ENCODE measurements at regions not wholly inside any gene's neighbourhood (a gene's known extent, or its start where the extent isn't known, plus 50 kb on each side); places are given as distances from the start of the nearest gene placed in this dataset.

DNA sequence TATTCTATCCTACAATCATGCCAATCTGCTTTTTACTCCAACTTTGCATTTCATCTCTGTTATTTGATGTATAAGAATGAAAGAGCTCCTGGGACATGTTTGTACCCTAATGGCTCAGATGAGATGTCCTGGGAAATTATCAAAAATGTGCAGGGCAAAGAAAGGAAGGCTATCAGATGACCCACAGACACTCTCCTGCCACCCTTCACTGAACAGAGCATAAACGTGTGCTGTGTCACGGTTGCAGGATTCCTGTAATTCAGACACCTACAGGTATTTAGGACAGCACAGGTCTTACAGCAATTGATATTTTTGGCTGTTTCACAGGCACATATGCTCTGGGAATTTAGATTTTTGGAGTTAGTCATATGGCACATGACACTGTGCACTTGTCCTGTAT, 149.2 kb upstream of the GAS1 start:
- H4K20me1 ChIP-seq (ENCODE audit: control insufficient read depth, extremely low read depth, insufficient read depth, low read length): no peaks in the 10 kb centered on the region
- dilution Hi-C loops (cut with MboI; ENCODE audit: extremely low pct_ligation_motif_present, low sequenced_read_pairs): no loop called here
- H3K9ac ChIP-seq (ENCODE audit: control insufficient read depth, extremely low read depth, insufficient read depth, low read length): no peak overlapping the region
- no peak overlapping the region for H3K4me2 ChIP-seq (ENCODE audit: control insufficient read depth, extremely low read depth, insufficient read depth, low read depth, low read length)
- TF ChIP-seq, protein P1, sequence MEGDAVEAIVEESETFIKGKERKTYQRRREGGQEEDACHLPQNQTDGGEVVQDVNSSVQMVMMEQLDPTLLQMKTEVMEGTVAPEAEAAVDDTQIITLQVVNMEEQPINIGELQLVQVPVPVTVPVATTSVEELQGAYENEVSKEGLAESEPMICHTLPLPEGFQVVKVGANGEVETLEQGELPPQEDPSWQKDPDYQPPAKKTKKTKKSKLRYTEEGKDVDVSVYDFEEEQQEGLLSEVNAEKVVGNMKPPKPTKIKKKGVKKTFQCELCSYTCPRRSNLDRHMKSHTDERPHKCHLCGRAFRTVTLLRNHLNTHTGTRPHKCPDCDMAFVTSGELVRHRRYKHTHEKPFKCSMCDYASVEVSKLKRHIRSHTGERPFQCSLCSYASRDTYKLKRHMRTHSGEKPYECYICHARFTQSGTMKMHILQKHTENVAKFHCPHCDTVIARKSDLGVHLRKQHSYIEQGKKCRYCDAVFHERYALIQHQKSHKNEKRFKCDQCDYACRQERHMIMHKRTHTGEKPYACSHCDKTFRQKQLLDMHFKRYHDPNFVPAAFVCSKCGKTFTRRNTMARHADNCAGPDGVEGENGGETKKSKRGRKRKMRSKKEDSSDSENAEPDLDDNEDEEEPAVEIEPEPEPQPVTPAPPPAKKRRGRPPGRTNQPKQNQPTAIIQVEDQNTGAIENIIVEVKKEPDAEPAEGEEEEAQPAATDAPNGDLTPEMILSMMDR (optimal IDR thresholded peaks at IDR 0.05 in 1 of 3, IDR thresholded peaks at IDR 0.05 in 1 of 3, conservative IDR thresholded peaks at IDR 0.05 in 1 of 3; ENCODE audit: extremely low read depth in 1 of 3, insufficient read depth in 2 of 3, low read length in 3 of 3): no peak
- no peak for TF ChIP-seq EZH2 (IDR thresholded peaks at IDR 0.05; ENCODE audit: low read length)
- H3K27me3 ChIP-seq (ENCODE audit: control insufficient read depth, extremely low read depth, insufficient read depth, low read length): no peaks in the 10 kb centered on the region
- no peaks in the 10 kb centered on the region for H3K79me2 ChIP-seq (ENCODE audit: control insufficient read depth, insufficient read depth, low read length)
- no peaks in the 10 kb centered on the region for H3K36me3 ChIP-seq (ENCODE audit: control insufficient read depth in 2 of 2, extremely low read depth in 1 of 2, insufficient read depth in 2 of 2, low read length in 2 of 2)
- no peaks in the 10 kb centered on the region for H3K9me1 ChIP-seq (ENCODE audit: control insufficient read depth, extremely low read depth, insufficient read depth, low read length)
- no peak overlapping the region for H3K27ac ChIP-seq (ENCODE audit: control insufficient read depth, insufficient read depth, low read length)
- FAIRE-seq (no peak), DNase-seq (ENCODE audit: low read depth, low spot score) (no peak)
- H3K4me1 ChIP-seq (ENCODE audit: control insufficient read depth, extremely low read depth, insufficient read depth, low read length): no peaks in the 10 kb centered on the region
- H2AFZ ChIP-seq (ENCODE audit: control insufficient read depth, low read length): no peak overlapping the region
- H3K9me3 ChIP-seq (ENCODE audit: control insufficient read depth, low read depth, low read length): no peaks in the 10 kb centered on the region
- H3K4me3 ChIP-seq (ENCODE audit: control insufficient read depth in 2 of 3, extremely low read depth in 1 of 3, insufficient read depth in 2 of 3, low read depth in 1 of 3, low read length in 3 of 3): no peak overlapping the region

DNA sequence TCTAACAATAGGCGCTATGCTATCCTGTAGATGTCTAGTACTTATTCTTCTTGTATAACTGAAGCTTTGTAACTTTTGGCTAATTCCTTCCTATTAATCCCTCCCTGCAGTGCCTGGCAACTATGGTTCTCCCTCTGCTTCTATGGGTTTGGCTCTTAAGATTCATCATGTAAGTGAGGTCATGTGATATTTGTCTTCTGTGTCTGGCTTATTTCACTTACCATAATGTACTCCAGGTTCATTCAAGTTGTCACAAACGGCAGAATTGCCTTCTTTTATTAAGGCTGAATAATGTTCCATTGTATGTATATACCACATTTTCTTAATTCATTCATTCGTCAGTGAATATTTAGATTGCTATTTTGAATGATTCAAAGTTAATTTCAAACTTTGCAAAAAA, 149.9 kb upstream of the GAS1 start:
- dilution Hi-C loops (cut with MboI; ENCODE audit: extremely low pct_ligation_motif_present, low sequenced_read_pairs): no loop called here
- Histone ChIP-seq H3K27me3 (ENCODE audit: control insufficient read depth, extremely low read depth, insufficient read depth, low read length) (no peaks in the 10 kb centered on the region), H3K4me3 (ENCODE audit: control insufficient read depth in 2 of 3, extremely low read depth in 1 of 3, insufficient read depth in 2 of 3, low read depth in 1 of 3, low read length in 3 of 3) (no peak overlapping the region), H3K9ac (ENCODE audit: control insufficient read depth, extremely low read depth, insufficient read depth, low read length) (no peak overlapping the region), H3K9me3 (ENCODE audit: control insufficient read depth, low read depth, low read length) (no peaks in the 10 kb centered on the region), H3K36me3 (ENCODE audit: control insufficient read depth in 2 of 2, extremely low read depth in 1 of 2, insufficient read depth in 2 of 2, low read length in 2 of 2) (no peaks in the 10 kb centered on the region), H3K9me1 (ENCODE audit: control insufficient read depth, extremely low read depth, insufficient read depth, low read length) (no peaks in the 10 kb centered on the region), H3K79me2 (ENCODE audit: control insufficient read depth, insufficient read depth, low read length) (no peaks in the 10 kb centered on the region), H4K20me1 (ENCODE audit: control insufficient read depth, extremely low read depth, insufficient read depth, low read length) (no peaks in the 10 kb centered on the region), H3K4me2 (ENCODE audit: control insufficient read depth, extremely low read depth, insufficient read depth, low read depth, low read length) (no peak overlapping the region), H3K4me1 (ENCODE audit: control insufficient read depth, extremely low read depth, insufficient read depth, low read length) (no peaks in the 10 kb centered on the region), H3K27ac (ENCODE audit: control insufficient read depth, insufficient read depth, low read length) (no peak overlapping the region), H2AFZ (ENCODE audit: control insufficient read depth, low read length) (no peak overlapping the region)
- no peak for FAIRE-seq
- no peak for DNase-seq (ENCODE audit: low read depth, low spot score)
- TF ChIP-seq, protein P1 (optimal IDR thresholded peaks at IDR 0.05 in 1 of 3, IDR thresholded peaks at IDR 0.05 in 1 of 3, conservative IDR thresholded peaks at IDR 0.05 in 1 of 3; ENCODE audit: extremely low read depth in 1 of 3, insufficient read depth in 2 of 3, low read length in 3 of 3): no peak
- no peak for TF ChIP-seq EZH2 (IDR thresholded peaks at IDR 0.05; ENCODE audit: low read length)
